Putamen (tissue), 1 donor: ENCODE measurements at regions not wholly inside any gene's neighbourhood (a gene's known extent, or its start where the extent isn't known, plus 50 kb on each side); places are given as distances from the start of the nearest gene placed in this dataset.

Experiments used
- DNase-seq: peaks from one replicate; pipeline ENCODE4 v3.0.0-alpha.2; 2016; ENCODE audit warnings: low spot score

- peak; percentile 13 for DNase-seq
These were observed 213.7 kb downstream of the TSN start for GRCh38 chr2:121969166-121969565.

GRCh38 chr2:121969766-121970639 is 214.6 kb downstream of the TSN start:
- DNase-seq, result no peak

DNA sequence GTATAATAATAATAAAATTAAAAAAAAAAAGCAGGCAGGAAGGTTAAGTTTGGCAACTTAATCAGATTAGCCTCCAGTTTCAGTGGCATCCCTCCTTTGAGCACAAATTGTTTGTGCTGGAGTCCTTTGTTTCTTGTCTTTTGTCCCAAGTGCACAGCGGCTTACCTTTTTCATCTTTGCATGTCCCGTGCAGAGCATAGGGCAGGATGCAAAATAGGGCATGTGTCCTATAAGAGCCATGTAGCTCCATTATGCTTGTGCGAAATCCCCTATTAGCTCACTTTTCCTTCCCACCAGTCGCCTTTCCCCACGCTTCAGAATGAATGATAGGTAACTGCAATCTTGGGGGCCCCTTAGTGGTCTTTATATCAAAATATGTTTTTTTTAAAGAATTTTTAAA is 216.8 kb downstream of the TSN start:
- DNase-seq, result no peak

DNA sequence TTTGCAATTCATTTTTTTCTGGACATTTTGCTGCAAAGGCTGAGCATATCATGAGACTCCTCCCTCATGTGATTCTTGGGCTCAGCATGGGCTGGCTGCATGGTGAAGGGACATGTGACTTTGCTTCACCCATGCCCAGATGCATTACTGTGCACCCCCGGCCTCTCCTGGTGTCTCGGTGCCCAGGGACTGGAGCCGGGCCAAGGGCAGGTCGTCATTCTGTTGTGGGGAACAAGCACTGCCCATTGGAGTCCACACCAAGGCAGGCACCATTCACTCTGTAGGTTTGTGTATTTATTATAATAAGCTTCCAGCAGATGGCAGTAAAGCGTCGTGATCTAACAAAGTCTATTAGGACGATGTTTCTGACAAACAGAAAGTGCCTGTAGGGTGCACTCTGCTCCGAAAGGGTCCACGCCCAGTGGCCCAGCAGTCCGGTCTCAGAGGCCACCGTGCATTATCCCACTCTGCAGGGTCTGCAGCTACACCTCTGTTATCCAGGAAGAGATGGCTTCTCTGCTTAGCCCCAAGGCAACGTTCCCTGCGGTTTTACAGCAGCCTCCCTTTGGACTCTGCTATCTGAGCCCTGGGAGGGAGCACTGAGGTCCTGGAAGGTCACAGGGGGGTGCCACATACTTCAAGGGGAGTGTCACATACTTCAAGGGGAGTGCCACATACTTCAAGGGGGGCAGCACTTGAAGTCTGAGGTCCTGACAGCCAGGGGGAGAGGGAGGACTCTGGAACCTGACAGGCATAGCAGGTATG is 219.6 kb downstream of the TSN start:
- peak; percentile 73 for DNase-seq

GRCh38 chr2:121976926-121977325 is 221.5 kb downstream of the TSN start:
- no peak for DNase-seq

GRCh38 chr2:121977326-121977725 is 221.9 kb downstream of the TSN start:
- no peak for DNase-seq

DNA sequence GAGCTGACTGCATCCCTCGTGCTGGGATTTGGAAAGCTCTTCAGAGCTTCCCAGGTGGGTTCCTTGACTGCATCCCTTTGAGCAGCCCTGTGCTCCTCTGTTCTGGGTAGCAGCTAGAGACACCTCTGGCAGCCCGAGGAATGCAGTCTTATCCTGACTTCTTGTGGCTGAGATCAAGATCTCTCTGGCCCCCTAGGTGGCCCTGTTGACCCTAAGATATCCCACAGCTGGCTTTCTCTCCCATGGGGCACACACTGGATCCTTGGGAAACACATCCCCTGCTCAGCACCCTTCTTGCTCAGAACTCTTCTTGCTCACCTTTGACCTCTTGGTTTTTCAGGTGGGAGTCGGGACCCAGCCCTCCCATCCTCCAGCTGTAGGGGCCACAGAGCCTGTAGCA is 237.2 kb downstream of the TSN start:
- DNase-seq, result no peak

- DNase-seq, result no peak
These were observed 238.2 kb downstream of the TSN start for GRCh38 chr2:121993682-121994081.

GRCh38 chr2:121994238-121995206 is 239.1 kb downstream of the TSN start:
- DNase-seq, result no peak

GRCh38 chr2:121998751-121999150 is 243.3 kb downstream of the TSN start:
- no peak for DNase-seq

GRCh38 chr2:121999264-121999663 is 243.8 kb downstream of the TSN start:
- no peak for DNase-seq

- no peak for DNase-seq
These were observed 245.3 kb downstream of the TSN start for GRCh38 chr2:122000556-122001340.

DNA sequence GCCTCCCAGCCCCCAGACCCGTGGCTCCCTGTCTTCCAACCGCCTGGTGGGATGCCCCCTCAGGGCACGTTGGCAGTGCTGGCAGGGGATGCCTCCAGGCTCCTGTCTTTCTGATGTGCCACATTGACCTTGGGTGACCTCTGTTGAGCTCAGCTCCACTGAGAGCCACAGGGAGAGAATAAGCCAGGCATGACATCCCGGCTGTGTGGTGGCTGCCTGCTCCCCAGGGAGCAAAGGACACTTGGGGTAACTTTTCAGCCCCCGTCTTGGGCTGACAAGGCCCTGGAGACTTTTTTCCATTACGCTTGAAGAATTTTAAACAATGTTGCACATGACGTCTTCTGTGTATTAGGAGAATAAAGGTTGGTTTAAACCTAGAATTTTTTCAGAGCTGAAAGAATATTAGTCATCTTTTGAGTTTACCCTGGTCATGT is 246.0 kb downstream of the TSN start:
- no peak for DNase-seq

- DNase-seq, result no peak
These were observed 247.9 kb downstream of the TSN start for GRCh38 chr2:122003196-122003940.

DNA sequence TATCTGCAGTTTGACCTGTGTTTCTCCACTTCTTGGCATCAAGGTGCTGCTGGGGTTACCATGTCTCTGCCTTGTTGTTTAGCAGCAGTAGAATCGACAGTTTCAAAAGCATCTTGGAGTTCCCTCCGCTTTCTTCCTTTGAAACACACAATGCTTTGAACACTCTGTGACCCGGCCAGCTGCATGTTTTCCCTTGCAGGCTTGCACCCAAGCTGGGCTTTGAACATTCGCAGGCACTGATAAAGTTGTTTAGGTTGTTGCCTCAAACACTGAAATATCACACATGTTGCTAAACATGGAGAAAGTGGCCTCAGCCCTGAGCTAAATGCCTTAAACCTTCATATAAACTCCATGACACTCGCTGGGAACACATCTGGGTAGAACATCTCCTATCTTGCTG is 251.7 kb downstream of the TSN start:
- no peak for DNase-seq

DNA sequence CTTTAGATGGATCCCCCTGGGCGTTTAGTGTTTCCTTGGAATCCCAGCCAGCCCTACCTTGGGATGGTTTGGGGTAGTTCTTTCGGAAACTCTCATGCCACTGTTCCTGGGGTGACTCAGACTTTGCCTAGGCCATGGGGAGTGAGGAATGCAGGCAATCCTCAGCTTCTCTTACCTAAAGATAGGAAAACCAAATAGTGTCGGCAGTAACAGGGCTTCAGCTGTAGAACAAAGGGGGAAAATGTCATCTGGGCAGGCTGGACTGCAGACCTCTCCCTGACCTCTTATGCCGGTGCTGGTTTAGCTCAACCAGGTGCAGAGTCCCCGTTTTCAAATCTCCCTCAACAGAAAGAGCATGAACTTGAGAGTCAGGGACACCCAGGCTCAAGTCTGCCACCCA is 252.1 kb downstream of the TSN start:
- no peak for DNase-seq

- DNase-seq, result no peak
These were observed 254.1 kb downstream of the TSN start for GRCh38 chr2:122009561-122009960.

DNA sequence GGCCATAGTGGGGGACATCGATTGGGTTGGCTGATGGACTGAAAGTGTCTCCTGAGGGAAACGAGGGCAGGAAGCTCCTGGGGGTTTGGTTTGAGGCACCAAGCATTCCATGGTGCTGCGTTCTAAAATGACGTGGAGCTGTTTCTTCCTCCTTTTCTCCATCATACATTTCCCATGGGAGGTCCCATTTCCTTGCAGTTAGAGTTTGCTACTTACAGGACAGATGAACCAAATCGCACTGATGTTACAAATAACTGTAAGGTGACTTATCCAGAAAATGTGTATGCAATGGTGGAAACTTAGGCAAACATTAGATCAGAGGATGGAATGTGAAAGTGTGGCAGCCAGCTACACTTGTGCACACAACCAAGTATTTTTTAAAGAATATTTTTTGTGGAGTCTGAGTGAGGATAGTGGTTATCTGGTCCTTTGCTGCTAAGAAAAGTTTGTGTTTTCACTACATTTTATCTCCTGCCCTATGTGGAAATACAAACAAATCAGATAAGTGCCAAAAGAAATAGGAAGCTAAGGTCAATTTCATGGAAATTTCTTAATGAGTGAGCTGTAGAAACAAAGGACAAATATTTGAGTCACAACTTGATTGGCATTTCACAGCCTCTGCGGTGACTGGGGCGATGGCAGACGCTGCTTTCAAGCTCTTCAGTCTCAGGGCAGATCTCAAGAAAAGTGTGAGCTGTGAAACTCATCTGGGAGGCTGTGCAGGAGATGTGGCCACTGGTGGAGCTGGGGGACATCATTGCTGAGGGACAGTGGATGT is 256.2 kb downstream of the TSN start:
- no peak for DNase-seq

DNA sequence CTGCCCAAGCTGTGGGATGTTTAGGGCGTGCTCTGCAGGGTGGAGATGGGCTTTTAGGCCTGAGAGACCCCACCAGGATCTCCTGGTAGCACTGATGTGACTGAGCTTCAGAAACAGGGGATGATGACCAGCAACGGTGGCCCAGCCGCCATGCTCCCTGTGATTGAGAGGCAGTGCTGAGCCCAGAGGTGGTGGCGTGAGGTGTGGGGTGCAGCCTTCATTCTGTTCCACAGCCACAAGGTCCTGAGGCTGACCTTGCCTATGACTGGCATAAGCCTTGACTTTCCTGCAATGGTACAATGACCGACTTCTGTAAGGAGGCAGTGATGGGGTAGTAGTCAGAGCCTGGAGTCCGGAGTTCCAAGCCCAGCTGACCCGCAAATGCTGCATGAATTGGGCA is 263.3 kb downstream of the TSN start:
- no peak for DNase-seq

- DNase-seq, result no peak
These were observed 264.3 kb downstream of the TSN start for GRCh38 chr2:122019724-122020123.
